HFF-Myc (cell line): ENCODE measurements at regions not wholly inside any gene's neighbourhood (a gene's known extent, or its start where the extent isn't known, plus 50 kb on each side); places are given as distances from the start of the nearest gene placed in this dataset.

ENCODE experiments used
- DNase-seq: peaks from one replicate; pipeline ENCODE4 v3.0.0-alpha.2; 2011; ENCODE audit warnings: low read depth; ENCODE audit errors: extremely low read depth
- H3K4me3 ChIP-seq: replicated peaks from 2 replicates; pipeline ENCODE4 v1.5.1; 2011; ENCODE audit warnings: low read depth, mild to moderate bottlenecking, control low read depth, low read length
- CTCF ChIP-seq: IDR thresholded peaks from 2 replicates; pipeline ENCODE4 v1.5.1; 2012; ENCODE audit warnings: mild to moderate bottlenecking, low read depth, low read length, control low read depth; ENCODE audit errors: missing control alignments

GRCh38 chr6:79864421-79864820 lies 82.9 kb downstream of the ELOVL4 start:
- DNase-seq = no peak
- H3K4me3 ChIP-seq = no peak overlapping the region
- TF ChIP-seq CTCF = no peak

- no peak for DNase-seq
- H3K4me3 ChIP-seq = no peak overlapping the region
- TF ChIP-seq CTCF = no peak
Measured at GRCh38 chr6:79864001-79864400, 83.4 kb downstream of the ELOVL4 start.

- no peak for DNase-seq
- TF ChIP-seq CTCF = no peak
- H3K4me3 ChIP-seq = no peak overlapping the region
Measured at GRCh38 chr6:79863566-79863965, 83.8 kb downstream of the ELOVL4 start.

GRCh38 chr6:79862711-79863110 lies 84.6 kb downstream of the ELOVL4 start:
- TF ChIP-seq CTCF = no peak
- no peak for DNase-seq
- no peak overlapping the region for H3K4me3 ChIP-seq

GRCh38 chr6:79862126-79862525 lies 85.2 kb downstream of the ELOVL4 start:
- no peak for TF ChIP-seq CTCF
- DNase-seq = no peak
- H3K4me3 ChIP-seq = no peak overlapping the region

GRCh38 chr6:79861023-79861422 lies 86.3 kb downstream of the ELOVL4 start:
- no peak for DNase-seq
- no peak for TF ChIP-seq CTCF
- no peak overlapping the region for H3K4me3 ChIP-seq

GRCh38 chr6:79847426-79847825 lies 99.9 kb downstream of the ELOVL4 start:
- H3K4me3 ChIP-seq = no peak overlapping the region
- no peak for DNase-seq
- no peak for TF ChIP-seq CTCF
